Ovary (tissue), 7 donors: ENCODE measurements at regions not wholly inside any gene's neighbourhood (a gene's known extent, or its start where the extent isn't known, plus 50 kb on each side); places are given as distances from the start of the nearest gene placed in this dataset.
"Not testable (repeated sequence)": the region's sequence is repeated elsewhere in the genome, so short reads cannot be mapped to it uniquely, and the experiment has no call there.

ENCODE experiments used
- DNase-seq, 5 donors: peaks; one replicate each; pipeline ENCODE4 v3.0.0-alpha.2; 2019 to 2020
- H3K27ac ChIP-seq, 2 donors: fragments of 200-600 bp; one replicate each; pipeline versions ENCODE4 v1.5.1 to v1.8.0; 2019 to 2022
- H3K27me3 ChIP-seq: fragments of 200-600 bp; one replicate; pipeline ENCODE4 v1.8.0; 2022
- H3K36me3 ChIP-seq: fragments of 200-600 bp; sonication (generic); one replicate; pipeline ENCODE4 v1.5.1; 2019
- H3K4me1 ChIP-seq: one replicate; pipeline ENCODE4 v1.8.1; 2013; ENCODE audit warnings: mild to moderate bottlenecking, moderate library complexity; ENCODE audit not compliant: insufficient read depth
- H3K4me3 ChIP-seq: fragments of 200-600 bp; sonication (generic); one replicate; pipeline ENCODE4 v1.5.1; 2017
- H3K9me3 ChIP-seq, 2 donors: fragments of 200-600 bp in 1 of 2; sonication (generic) in 1 of 2; one replicate each; pipeline versions ENCODE4 v1.5.1 to v1.8.1; 2013 to 2019; ENCODE audit warnings: mild to moderate bottlenecking in 1 of 2, moderate library complexity in 1 of 2
- EP300 ChIP-seq: sonication (generic); formaldehyde crosslinking; IDR thresholded peaks from one replicate; pipeline ENCODE4 v1.6.1; 2017; ENCODE audit warnings: antibody characterized with exemption
- POLR2A ChIP-seq: fragments of 450-650 bp; IDR thresholded peaks from one replicate; pipeline ENCODE4 v1.6.1; 2017; ENCODE audit warnings: antibody characterized with exemption, mild to moderate bottlenecking, moderate library complexity
- WGBS, 3 donors: extraction: QIAGEN DNeasy Blood & Tissue Kit in 1 of 3; methylation state at CpG; one replicate each; pipeline versions ENCODE4 v1.1.5 to v1.1.7; 2013 to 2017; 5-methylcytosine and 5-hydroxymethylcytosine counted together
- intact Hi-C, 4 donors: fragments of 100-400 bp; cut with DNase I; formaldehyde crosslinking; loops; one replicate each; pipeline versions ENCODE4 v1.11.0 to v1.15.1; 2022 to 2023
- TF ChIP-seq, protein P1 (sequence below), 3 donors: fragments of 450-650 bp in 2 of 3; fragments of 200-600 bp in 1 of 3; IDR thresholded peaks; one replicate each; pipeline versions ENCODE4 v1.5.1 to v1.8.0; 2016 to 2022; ENCODE audit warnings: antibody characterized with exemption in 3 of 3, mild to moderate bottlenecking in 1 of 3
- donor health status: DM: no; HTN: no; CAD: no; lungs with moderate emphysema.
- donor health status: DM: no; HTN: no; CAD: no.
- donor health status: Bipolar disorder and iron deficiency.
- donor health status: DM: no; HTN: no; CAD: no.
- donor health status: DM: yes; HTN: yes; CAD: no.

DNA sequence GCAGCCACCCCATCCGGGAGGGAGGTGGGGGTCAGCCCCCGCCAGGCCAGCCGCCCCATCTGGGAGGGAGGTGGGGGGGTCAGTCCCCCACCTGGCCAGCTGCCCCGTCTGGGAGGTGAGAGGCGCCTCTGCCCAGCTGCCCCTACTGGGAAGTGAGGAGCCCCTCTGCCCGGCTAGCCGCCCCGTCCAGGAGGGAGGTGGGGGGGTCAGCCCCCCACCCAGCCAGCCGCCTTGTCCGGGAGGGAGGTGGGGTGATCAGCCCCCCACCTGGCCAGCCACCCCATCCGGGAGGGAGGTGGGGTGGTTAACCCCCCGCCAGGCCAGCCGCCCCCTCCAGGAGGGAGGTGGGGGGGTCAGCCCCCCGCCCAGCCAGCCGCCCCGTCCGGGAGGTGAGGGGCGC, 852.4 kb upstream of the DEFB115 start:
- H3K9me3 ChIP-seq, H3K36me3 ChIP-seq, H3K27ac ChIP-seq, DNase-seq, intact Hi-C loops, H3K4me1 ChIP-seq, H3K27me3 ChIP-seq, H3K4me3 ChIP-seq: not testable (repeated sequence)
- whole genome bisulfite sequencing, 3 donors: 96% methylated on average over 18 of the region's 18 CpGs; no CpG with 5 or more reads in 2 of the 3 donors

DNA sequence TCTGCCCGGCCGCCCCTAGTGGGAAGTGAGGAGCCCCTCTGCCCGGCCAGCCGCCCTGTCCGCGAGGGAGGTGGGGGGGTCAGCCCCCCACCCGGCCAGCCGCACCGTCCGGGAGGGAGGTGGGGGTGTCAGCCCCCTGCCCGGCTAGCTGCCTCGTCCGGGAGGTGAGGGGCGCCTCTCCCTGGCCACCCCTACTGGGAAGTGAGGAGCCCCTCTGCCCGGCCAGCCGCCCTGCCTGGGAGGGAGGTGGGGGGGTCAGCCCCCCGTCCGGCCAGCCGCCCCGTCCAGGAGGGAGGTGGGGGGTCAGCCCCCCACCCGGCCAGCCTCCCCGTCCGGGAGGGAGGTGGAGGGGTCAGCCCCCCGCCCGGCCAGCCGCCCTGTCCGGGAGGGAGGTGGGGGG, 851.9 kb upstream of the DEFB115 start:
- H3K4me1 ChIP-seq, H3K4me3 ChIP-seq, H3K27me3 ChIP-seq, H3K9me3 ChIP-seq, DNase-seq, H3K27ac ChIP-seq, intact Hi-C loops, H3K36me3 ChIP-seq: not testable (repeated sequence)
- 93 to 99% (median 95%) methylated on average over 3 to 27 of the region's 27 CpGs for WGBS, 3 donors

DNA sequence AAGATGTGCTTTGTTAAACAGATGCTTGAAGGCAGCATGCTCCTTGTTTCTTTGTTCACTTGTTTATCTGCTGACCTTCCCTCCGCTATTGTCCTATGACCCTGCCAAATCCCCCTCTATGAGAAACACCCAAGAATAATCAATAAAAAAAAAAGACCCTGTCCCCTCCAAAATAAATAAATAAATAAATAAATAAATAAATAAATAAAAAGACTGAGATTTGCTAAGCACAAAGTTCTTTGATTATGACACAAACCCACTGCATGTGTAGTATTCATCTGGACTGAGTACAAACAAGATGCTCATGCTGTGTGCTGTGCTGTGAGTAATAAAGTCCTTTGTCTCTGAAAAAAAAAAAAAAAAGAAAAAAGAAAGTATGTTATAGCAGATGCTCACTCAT, 851.1 kb upstream of the DEFB115 start:
- H3K4me1 ChIP-seq, intact Hi-C loops, H3K27ac ChIP-seq, H3K4me3 ChIP-seq, DNase-seq, H3K36me3 ChIP-seq, H3K9me3 ChIP-seq, H3K27me3 ChIP-seq: not testable (repeated sequence)
- WGBS, 3 donors: 0% methylated on average over 1 of the region's 1 CpG

DNA sequence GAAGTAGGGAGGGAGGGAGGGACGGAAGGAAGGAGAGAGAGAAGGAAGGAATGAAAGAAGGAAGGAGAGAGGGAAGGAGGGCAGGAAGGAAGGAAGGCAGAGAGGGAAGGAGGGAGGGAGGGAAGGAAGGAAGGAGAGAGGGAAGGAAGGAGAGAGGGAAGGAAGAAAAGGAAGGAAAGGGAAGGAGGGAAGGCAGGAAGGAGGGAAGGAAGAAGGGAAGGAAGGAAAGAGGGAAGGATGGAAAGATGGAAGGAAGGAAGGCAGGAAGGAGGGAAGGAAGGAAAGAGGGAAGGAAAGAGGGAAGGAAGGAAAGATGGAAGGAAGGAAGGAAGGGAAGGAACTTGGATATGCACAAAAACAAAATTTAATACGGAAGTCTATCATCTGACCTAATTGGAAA, 844.5 kb upstream of the DEFB115 start:
- Histone ChIP-seq H3K36me3 (no peaks in the 10 kb centered on the region), H3K4me1 (no peaks in the 10 kb centered on the region), H3K4me3 (no peak overlapping the region), H3K9me3 (no peaks in the 10 kb centered on the region), H3K27ac (no peak overlapping the region), H3K27me3 (no peaks in the 10 kb centered on the region)
- 43 to 48% (median 47%) methylated on average over 2 of the region's 2 CpGs for WGBS, 3 donors
- intact Hi-C loops: no loop called here
- TF ChIP-seq POLR2A (no peak), EP300 (no peak)
- TF ChIP-seq, protein P1, sequence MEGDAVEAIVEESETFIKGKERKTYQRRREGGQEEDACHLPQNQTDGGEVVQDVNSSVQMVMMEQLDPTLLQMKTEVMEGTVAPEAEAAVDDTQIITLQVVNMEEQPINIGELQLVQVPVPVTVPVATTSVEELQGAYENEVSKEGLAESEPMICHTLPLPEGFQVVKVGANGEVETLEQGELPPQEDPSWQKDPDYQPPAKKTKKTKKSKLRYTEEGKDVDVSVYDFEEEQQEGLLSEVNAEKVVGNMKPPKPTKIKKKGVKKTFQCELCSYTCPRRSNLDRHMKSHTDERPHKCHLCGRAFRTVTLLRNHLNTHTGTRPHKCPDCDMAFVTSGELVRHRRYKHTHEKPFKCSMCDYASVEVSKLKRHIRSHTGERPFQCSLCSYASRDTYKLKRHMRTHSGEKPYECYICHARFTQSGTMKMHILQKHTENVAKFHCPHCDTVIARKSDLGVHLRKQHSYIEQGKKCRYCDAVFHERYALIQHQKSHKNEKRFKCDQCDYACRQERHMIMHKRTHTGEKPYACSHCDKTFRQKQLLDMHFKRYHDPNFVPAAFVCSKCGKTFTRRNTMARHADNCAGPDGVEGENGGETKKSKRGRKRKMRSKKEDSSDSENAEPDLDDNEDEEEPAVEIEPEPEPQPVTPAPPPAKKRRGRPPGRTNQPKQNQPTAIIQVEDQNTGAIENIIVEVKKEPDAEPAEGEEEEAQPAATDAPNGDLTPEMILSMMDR (IDR thresholded peaks at IDR 0.05): no peak
- DNase-seq: no peak

DNA sequence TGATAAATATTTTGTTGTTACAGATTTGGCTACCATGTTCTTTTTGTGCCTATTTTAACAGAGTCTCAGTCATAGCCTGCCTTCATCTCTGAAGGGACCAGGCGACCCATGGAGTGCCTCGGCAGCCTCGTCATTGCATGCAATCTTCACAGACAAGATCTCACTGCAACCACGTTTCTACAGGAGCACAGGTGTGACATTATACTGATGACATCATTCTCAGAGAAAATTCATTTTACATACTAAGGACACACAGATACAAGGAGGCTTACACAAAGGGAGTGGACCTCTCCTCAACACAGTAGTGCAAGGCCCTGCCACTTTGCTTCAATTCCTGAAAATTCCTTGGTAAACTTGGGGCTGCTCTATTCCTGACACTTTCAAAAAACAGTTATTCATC, 840.1 kb upstream of the DEFB115 start:
- intact Hi-C loops, H3K4me1 ChIP-seq, H3K9me3 ChIP-seq, DNase-seq, H3K27me3 ChIP-seq, H3K36me3 ChIP-seq, H3K27ac ChIP-seq, H3K4me3 ChIP-seq: not testable (repeated sequence)
- 53 to 75% (median 74%) methylated on average over 4 of the region's 4 CpGs for WGBS, 3 donors

DNA sequence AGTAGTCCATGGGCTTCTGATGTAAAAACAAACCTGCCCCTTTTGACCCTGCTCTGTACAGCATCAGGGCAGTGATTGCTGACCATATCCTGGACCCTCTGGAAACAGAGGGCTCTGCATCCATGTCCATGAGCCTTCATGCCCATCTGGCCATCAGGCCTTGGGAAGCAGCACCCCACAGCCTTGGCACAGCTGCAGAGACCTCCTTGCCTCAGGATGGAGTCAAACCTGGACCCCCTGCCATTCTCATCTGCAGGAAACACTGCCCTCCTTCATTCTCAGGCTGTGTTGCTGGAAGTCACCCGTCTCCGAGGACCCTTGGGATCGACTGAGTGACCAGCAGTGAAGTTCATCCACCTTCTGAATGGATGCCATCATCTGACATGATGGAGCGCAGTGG, 839.1 kb upstream of the DEFB115 start:
- H3K4me1 ChIP-seq, H3K4me3 ChIP-seq, H3K9me3 ChIP-seq, H3K27ac ChIP-seq, H3K36me3 ChIP-seq, intact Hi-C loops, H3K27me3 ChIP-seq, DNase-seq: not testable (repeated sequence)
- 61 to 85% (median 73%) methylated on average over 4 of the region's 4 CpGs for WGBS, 3 donors

DNA sequence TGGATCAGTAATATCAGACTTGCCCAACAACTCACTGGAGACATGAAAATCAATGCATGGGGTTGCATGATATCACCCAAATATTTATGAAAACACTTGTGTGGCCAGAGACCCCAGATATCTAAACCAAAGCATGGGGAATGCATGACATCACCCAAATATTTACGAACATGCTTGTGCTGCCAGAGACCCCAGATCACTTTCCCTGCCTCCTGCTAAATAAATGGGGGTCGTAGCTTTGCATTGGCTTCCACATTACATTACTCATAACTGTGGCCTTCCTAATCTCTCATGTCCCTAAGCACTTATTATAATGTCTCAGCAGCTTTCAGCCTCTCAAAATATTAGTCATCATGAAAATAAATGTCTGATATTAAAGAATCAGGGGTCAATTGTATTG, 838.0 kb upstream of the DEFB115 start:
- 61 to 73% (median 63%) methylated on average over 2 of the region's 2 CpGs for WGBS, 3 donors
- no peaks in the 10 kb centered on the region for H3K27me3 ChIP-seq

DNA sequence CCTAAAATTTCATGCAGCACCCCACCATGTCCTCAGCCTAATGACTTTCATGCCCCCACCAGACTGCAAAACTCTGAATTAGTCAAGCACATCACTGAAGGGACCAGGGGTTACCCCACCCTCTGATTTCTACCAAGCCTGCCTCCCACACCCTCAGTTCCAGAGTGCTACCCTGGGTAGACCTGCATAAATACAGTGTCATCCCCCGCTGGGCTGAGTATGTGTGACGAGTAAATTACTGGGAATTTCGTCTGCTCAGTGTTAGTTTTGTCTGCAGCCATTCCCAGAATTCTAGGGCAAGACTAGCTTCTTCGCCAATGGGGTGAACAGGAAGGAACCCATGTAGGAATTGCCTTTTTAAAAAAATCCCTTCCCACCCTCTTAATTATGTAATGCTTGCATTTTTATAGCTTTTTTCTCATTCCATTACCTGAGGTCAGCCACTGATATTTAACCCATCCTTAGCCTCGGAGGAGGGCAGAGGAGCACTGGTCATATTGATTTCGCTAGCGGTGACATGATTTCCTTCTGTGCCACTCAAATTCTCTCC, 837.5 kb upstream of the DEFB115 start:
- H3K4me1 ChIP-seq, intact Hi-C loops, H3K27me3 ChIP-seq, H3K27ac ChIP-seq, DNase-seq, H3K9me3 ChIP-seq, H3K36me3 ChIP-seq, H3K4me3 ChIP-seq: not testable (repeated sequence)
- WGBS, 3 donors: 52 to 65% (median 64%) methylated on average over 7 of the region's 7 CpGs

More for the DNA sequence above, 838.0 kb upstream of the DEFB115 start:
- Histone ChIP-seq H3K4me1 (no peaks in the 10 kb centered on the region), H3K9me3 (no peaks in the 10 kb centered on the region), H3K4me3 (no peak overlapping the region), H3K27ac (no peak overlapping the region), H3K36me3 (no peaks in the 10 kb centered on the region)
- no peak for TF ChIP-seq EP300
- no peak for TF ChIP-seq POLR2A
- TF ChIP-seq, protein P1 (IDR thresholded peaks at IDR 0.05): no peak
- intact Hi-C loops: no loop called here
- no peak for DNase-seq
